Adrenal gland (tissue), 5 donors: ENCODE measurements at regions not wholly inside any gene's neighbourhood (a gene's known extent, or its start where the extent isn't known, plus 50 kb on each side); places are given as distances from the start of the nearest gene placed in this dataset.

Experiments used
- POLR2A ChIP-seq, 2 donors: fragments of 450-650 bp; IDR thresholded peaks; one replicate each; pipeline ENCODE4 v1.6.1; 2017; ENCODE audit warnings: antibody characterized with exemption in 2 of 2, mild to moderate bottlenecking in 2 of 2, moderate library complexity in 1 of 2
- TF ChIP-seq, protein P1 (sequence below), 6 experiments: fragments of 450-650 bp in 4 of 6; fragments of 200-600 bp in 2 of 6; sonication (generic) in 1 of 6; IDR thresholded peaks; 1 replicate in 5 of 6; 2 replicates in 1 of 6; pipeline versions ENCODE4 v1.5.1 to v1.8.0; 2016 to 2021; ENCODE audit warnings: antibody characterized with exemption in 6 of 6, mild to moderate bottlenecking in 2 of 6, moderate library complexity in 1 of 6
- donor health status: DM: no; HTN: no; CAD: no.

DNA sequence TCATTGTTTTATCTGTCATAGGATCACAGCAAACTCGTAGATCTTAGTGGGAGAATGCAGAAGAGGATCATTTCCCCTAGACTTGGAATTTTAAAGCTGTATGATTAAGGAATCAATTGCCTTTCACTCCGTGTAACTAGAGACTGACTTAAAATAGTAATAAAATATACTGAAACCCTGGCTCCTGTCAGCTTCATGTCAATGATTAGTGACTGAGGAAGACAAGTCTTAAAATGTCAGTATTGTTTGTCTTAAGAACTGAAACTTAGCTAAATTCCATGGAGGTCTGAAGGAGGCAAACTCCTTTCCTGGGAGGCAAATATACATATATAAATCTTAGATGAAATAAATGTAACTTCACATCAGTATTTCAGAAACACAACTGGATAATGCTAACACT, 1016.7 kb upstream of the PCDH10 start:
- TF ChIP-seq, protein P1, sequence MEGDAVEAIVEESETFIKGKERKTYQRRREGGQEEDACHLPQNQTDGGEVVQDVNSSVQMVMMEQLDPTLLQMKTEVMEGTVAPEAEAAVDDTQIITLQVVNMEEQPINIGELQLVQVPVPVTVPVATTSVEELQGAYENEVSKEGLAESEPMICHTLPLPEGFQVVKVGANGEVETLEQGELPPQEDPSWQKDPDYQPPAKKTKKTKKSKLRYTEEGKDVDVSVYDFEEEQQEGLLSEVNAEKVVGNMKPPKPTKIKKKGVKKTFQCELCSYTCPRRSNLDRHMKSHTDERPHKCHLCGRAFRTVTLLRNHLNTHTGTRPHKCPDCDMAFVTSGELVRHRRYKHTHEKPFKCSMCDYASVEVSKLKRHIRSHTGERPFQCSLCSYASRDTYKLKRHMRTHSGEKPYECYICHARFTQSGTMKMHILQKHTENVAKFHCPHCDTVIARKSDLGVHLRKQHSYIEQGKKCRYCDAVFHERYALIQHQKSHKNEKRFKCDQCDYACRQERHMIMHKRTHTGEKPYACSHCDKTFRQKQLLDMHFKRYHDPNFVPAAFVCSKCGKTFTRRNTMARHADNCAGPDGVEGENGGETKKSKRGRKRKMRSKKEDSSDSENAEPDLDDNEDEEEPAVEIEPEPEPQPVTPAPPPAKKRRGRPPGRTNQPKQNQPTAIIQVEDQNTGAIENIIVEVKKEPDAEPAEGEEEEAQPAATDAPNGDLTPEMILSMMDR (IDR thresholded peaks at IDR 0.05) = no peak
- no peak for TF ChIP-seq POLR2A (IDR thresholded peaks at IDR 0.05)
